Gastrocnemius medialis (tissue), 4 donors: ENCODE measurements at regions not wholly inside any gene's neighbourhood (a gene's known extent, or its start where the extent isn't known, plus 50 kb on each side); places are given as distances from the start of the nearest gene placed in this dataset.

Experiments used
- ATAC-seq, 2 donors: fragments of 150-250 bp; one replicate each; pipeline ENCODE4 v1.9.1; 2016
- DNase-seq, 2 donors: peaks; one replicate each; pipeline ENCODE4 v3.0.0-alpha.2; 2019
- H3K27ac ChIP-seq, 4 donors: fragments of 200-600 bp; sonication (generic); 1 replicate in 1 of 4; 2 replicates in 3 of 4; pipeline ENCODE4 v1.5.1; 2016 to 2018; ENCODE audit warnings: mild to moderate bottlenecking in 2 of 4, moderate library complexity in 1 of 4
- H3K27me3 ChIP-seq, 3 donors: fragments of 200-600 bp; sonication (generic) in 2 of 3; 1 replicate in 1 of 3; 2 replicates in 2 of 3; pipeline versions ENCODE4 v1.5.1 to v1.6.0; 2016 to 2019; ENCODE audit warnings: mild to moderate bottlenecking in 1 of 3, moderate library complexity in 1 of 3
- H3K36me3 ChIP-seq, 2 donors: fragments of 200-600 bp; sonication (generic) in 1 of 2; one replicate each; pipeline ENCODE4 v1.5.1; 2017 to 2018
- H3K4me1 ChIP-seq, 2 donors: fragments of 200-600 bp; sonication (generic) in 1 of 2; one replicate each; pipeline ENCODE4 v1.5.1; 2016 to 2017; ENCODE audit warnings: mild to moderate bottlenecking in 2 of 2
- H3K4me3 ChIP-seq, 4 donors: fragments of 200-600 bp; sonication (generic) in 3 of 4; 1 replicate in 1 of 4; 2 replicates in 3 of 4; pipeline ENCODE4 v1.5.1; 2016 to 2019; ENCODE audit warnings: mild to moderate bottlenecking in 2 of 4
- H3K9me3 ChIP-seq, 3 donors: fragments of 200-600 bp; sonication (generic) in 2 of 3; 1 replicate in 1 of 3; 2 replicates in 2 of 3; pipeline ENCODE4 v1.5.1; 2016 to 2019
- CTCF ChIP-seq, 5 experiments: fragments of 450-650 bp in 3 of 5; fragments of 200-600 bp in 2 of 5; sonication (generic) in 2 of 5; IDR thresholded peaks in 4 of 5; conservative IDR thresholded peaks in 1 of 5; 1 replicate in 4 of 5; 2 replicates in 1 of 5; pipeline ENCODE4 v1.5.1; 2016 to 2019; ENCODE audit warnings: antibody characterized with exemption in 5 of 5, mild to moderate bottlenecking in 3 of 5, moderate library complexity in 3 of 5
- POLR2A ChIP-seq, 2 donors: fragments of 450-650 bp; IDR thresholded peaks; one replicate each; pipeline ENCODE4 v1.6.1; 2017; ENCODE audit warnings: antibody characterized with exemption in 2 of 2, mild to moderate bottlenecking in 2 of 2, moderate library complexity in 2 of 2
- in situ Hi-C, 4 donors: fragments of 200-750 bp; cut with MboI; loops; one replicate each; pipeline versions ENCODE4 v1.15.0 to v1.8.0; 2017; ENCODE audit warnings: low sequenced_read_pairs in 4 of 4
- intact Hi-C: fragments of 100-400 bp; cut with DNase I; formaldehyde crosslinking; loops from one replicate; pipeline ENCODE4 v1.15.1; 2023; ENCODE audit warnings: low total_unique reads

GRCh38 chr22:22974156-22974555 lies 86.5 kb downstream of the IGLL5 start:
- H3K4me1 ChIP-seq, result no peaks in the 10 kb centered on the region

GRCh38 chr22:22974795-22975580 lies 87.4 kb downstream of the IGLL5 start:
- no peaks in the 10 kb centered on the region for H3K4me1 ChIP-seq
- H3K27ac ChIP-seq, result no peak overlapping the region
- DNase-seq (no peak), ATAC-seq (no peak)
- no peak for TF ChIP-seq POLR2A (IDR thresholded peaks at IDR 0.05)
- no peak for TF ChIP-seq CTCF (IDR thresholded peaks at IDR 0.05 in 4 of 5, conservative IDR thresholded peaks at IDR 0.05 in 1 of 5)
- intact Hi-C loops, result no loop called here
- in situ Hi-C loops, result loop anchor here in 2 of 4 donors (25.0 kb wide), 2 partner anchors 312 to 513 kb away; no protein-coding TSS in a partner anchor
- peaks cover 0 to under 1% (median 0%) of the 10 kb centered on the region in 3 donors for H3K27me3 ChIP-seq
- H3K4me3 ChIP-seq, result no peak overlapping the region
- H3K36me3 ChIP-seq, result no peaks in the 10 kb centered on the region
- H3K9me3 ChIP-seq, result peaks cover 0 to 5% (median 0%) of the 10 kb centered on the region in 3 donors

More at GRCh38 chr22:22974156-22974555, 86.5 kb downstream of the IGLL5 start:
- Histone ChIP-seq H3K36me3 (no peaks in the 10 kb centered on the region), H3K27me3 (no peaks in the 10 kb centered on the region), H3K9me3 (no peaks in the 10 kb centered on the region), H3K27ac (no peak overlapping the region), H3K4me3 (no peak overlapping the region)
- TF ChIP-seq POLR2A (IDR thresholded peaks at IDR 0.05), result no peak
- no peak for TF ChIP-seq CTCF (IDR thresholded peaks at IDR 0.05 in 4 of 5, conservative IDR thresholded peaks at IDR 0.05 in 1 of 5)
- in situ Hi-C loops (loop anchor here in 2 of 4 donors (25.0 kb wide), 2 partner anchors 313 to 512 kb away; no protein-coding TSS in a partner anchor), intact Hi-C loops (no loop called here)
- no peak for DNase-seq
- no peak for ATAC-seq

- Histone ChIP-seq H3K27me3 (peaks cover 0 to 7% (median 0%) of the 10 kb centered on the region in 3 donors), H3K27ac (no peak overlapping the region), H3K4me1 (no peaks in the 10 kb centered on the region), H3K4me3 (no peak overlapping the region), H3K9me3 (peaks cover 0 to 7% (median 5%) of the 10 kb centered on the region in 3 donors), H3K36me3 (no peaks in the 10 kb centered on the region)
- DNase-seq, result no peak
- ATAC-seq, result no peak
- intact Hi-C loops, result no loop called here
- in situ Hi-C loops, result no loop called here
- TF ChIP-seq POLR2A (IDR thresholded peaks at IDR 0.05), result no peak
- TF ChIP-seq CTCF (IDR thresholded peaks at IDR 0.05 in 4 of 5, conservative IDR thresholded peaks at IDR 0.05 in 1 of 5), result no peak
These were observed 88.7 kb downstream of the IGLL5 start for GRCh38 chr22:22976033-22976922.

GRCh38 chr22:22977479-22978200 lies 90.0 kb downstream of the IGLL5 start:
- H3K9me3 ChIP-seq, result peaks cover 0 to 7% (median 5%) of the 10 kb centered on the region in 3 donors
- intact Hi-C loops, result no loop called here
- in situ Hi-C loops, result no loop called here
- no peak overlapping the region for H3K27ac ChIP-seq
- no peak for DNase-seq
- no peaks in the 10 kb centered on the region for H3K4me1 ChIP-seq
- no peak overlapping the region for H3K4me3 ChIP-seq
- no peaks in the 10 kb centered on the region for H3K36me3 ChIP-seq
- ATAC-seq, result no peak
- no peak for TF ChIP-seq CTCF (IDR thresholded peaks at IDR 0.05 in 4 of 5, conservative IDR thresholded peaks at IDR 0.05 in 1 of 5)
- no peak for TF ChIP-seq POLR2A (IDR thresholded peaks at IDR 0.05)
- H3K27me3 ChIP-seq, result peaks cover 0 to 7% (median 0%) of the 10 kb centered on the region in 3 donors
